T-helper 2 cell treated with Interferon-gamma antibody and Interleukin-4, amounts not matched to agents 5 μg/mL and 100 μg/mL, for 36 hours (primary cell): ENCODE measurements at regions not wholly inside any gene's neighbourhood (a gene's known extent, or its start where the extent isn't known, plus 50 kb on each side); places are given as distances from the start of the nearest gene placed in this dataset.

ENCODE experiments used
- DNase-seq: peaks from one replicate; pipeline ENCODE4 v3.0.0; 2021; ENCODE audit warnings: low spot score
- H3K27ac Mint-ChIP-seq: one replicate; pipeline ENCODE4 v1.8.0; 2021; ENCODE audit warnings: mild to moderate bottlenecking, mixed read lengths
- H3K27me3 Mint-ChIP-seq: one replicate; pipeline ENCODE4 v1.8.0; 2021; ENCODE audit warnings: low read depth, mixed read lengths
- H3K36me3 Mint-ChIP-seq: one replicate; pipeline ENCODE4 v1.8.0; 2021; ENCODE audit warnings: low read depth, mixed read lengths
- H3K4me1 Mint-ChIP-seq: one replicate; pipeline ENCODE4 v1.8.0; 2021; ENCODE audit warnings: low read depth, mixed read lengths
- H3K4me3 Mint-ChIP-seq: one replicate; pipeline ENCODE4 v1.8.0; 2022; ENCODE audit warnings: mild to moderate bottlenecking, moderate library complexity, mixed read lengths
- H3K9me3 Mint-ChIP-seq: one replicate; pipeline ENCODE4 v1.8.0; 2021; ENCODE audit warnings: mixed read lengths

- no peaks in the 10 kb centered on the region for H3K9me3 Mint-ChIP-seq
Observed at GRCh38 chr5:130571076-130571475, 594.0 kb downstream of the HINT1 start.

GRCh38 chr5:130568791-130569190 is 596.3 kb downstream of the HINT1 start:
- no peaks in the 10 kb centered on the region for H3K27me3 Mint-ChIP-seq
- H3K4me1 Mint-ChIP-seq: no peaks in the 10 kb centered on the region
- H3K9me3 Mint-ChIP-seq: no peaks in the 10 kb centered on the region
- H3K27ac Mint-ChIP-seq: no peak overlapping the region
- DNase-seq: no peak
- H3K36me3 Mint-ChIP-seq: no peaks in the 10 kb centered on the region
- no peak overlapping the region for H3K4me3 Mint-ChIP-seq

More at GRCh38 chr5:130571076-130571475, 594.0 kb downstream of the HINT1 start:
- no peaks in the 10 kb centered on the region for H3K4me1 Mint-ChIP-seq
- no peaks in the 10 kb centered on the region for H3K27me3 Mint-ChIP-seq
- DNase-seq: no peak
- no peak overlapping the region for H3K4me3 Mint-ChIP-seq
- H3K27ac Mint-ChIP-seq: no peak overlapping the region
- H3K36me3 Mint-ChIP-seq: no peaks in the 10 kb centered on the region

- no peak overlapping the region for H3K4me3 Mint-ChIP-seq
- no peak for DNase-seq
- H3K4me1 Mint-ChIP-seq: no peaks in the 10 kb centered on the region
- H3K27ac Mint-ChIP-seq: no peak overlapping the region
- no peaks in the 10 kb centered on the region for H3K27me3 Mint-ChIP-seq
- no peaks in the 10 kb centered on the region for H3K36me3 Mint-ChIP-seq
- no peaks in the 10 kb centered on the region for H3K9me3 Mint-ChIP-seq
Observed at GRCh38 chr5:130555429-130555828, 609.6 kb downstream of the HINT1 start.

- DNase-seq: no peak
- no peak overlapping the region for H3K27ac Mint-ChIP-seq
- no peaks in the 10 kb centered on the region for H3K9me3 Mint-ChIP-seq
- no peaks in the 10 kb centered on the region for H3K36me3 Mint-ChIP-seq
- H3K4me1 Mint-ChIP-seq: no peaks in the 10 kb centered on the region
- H3K27me3 Mint-ChIP-seq: no peaks in the 10 kb centered on the region
- H3K4me3 Mint-ChIP-seq: no peak overlapping the region
Observed at GRCh38 chr5:130550562-130550928, 614.5 kb downstream of the HINT1 start.

- H3K4me1 Mint-ChIP-seq: no peaks in the 10 kb centered on the region
- H3K9me3 Mint-ChIP-seq: peaks cover 4% of the 10 kb centered on the region
- H3K4me3 Mint-ChIP-seq: no peak overlapping the region
- H3K27ac Mint-ChIP-seq: no peak overlapping the region
- no peak for DNase-seq
- no peaks in the 10 kb centered on the region for H3K27me3 Mint-ChIP-seq
- H3K36me3 Mint-ChIP-seq: no peaks in the 10 kb centered on the region
Observed at GRCh38 chr5:130549884-130550561, 615.0 kb downstream of the HINT1 start.

GRCh38 chr5:130546211-130546610 is 618.8 kb downstream of the HINT1 start:
- no peak for DNase-seq
- H3K4me3 Mint-ChIP-seq: no peak overlapping the region
- H3K9me3 Mint-ChIP-seq: peaks cover 5% of the 10 kb centered on the region
- H3K4me1 Mint-ChIP-seq: no peaks in the 10 kb centered on the region
- no peaks in the 10 kb centered on the region for H3K27me3 Mint-ChIP-seq
- no peak overlapping the region for H3K27ac Mint-ChIP-seq
- no peaks in the 10 kb centered on the region for H3K36me3 Mint-ChIP-seq

- peaks cover 5% of the 10 kb centered on the region for H3K9me3 Mint-ChIP-seq
- no peak overlapping the region for H3K4me3 Mint-ChIP-seq
Observed at GRCh38 chr5:130545291-130545690, 619.8 kb downstream of the HINT1 start.

GRCh38 chr5:130541617-130542221 is 623.3 kb downstream of the HINT1 start:
- no peak for DNase-seq
- no peak overlapping the region for H3K27ac Mint-ChIP-seq
- no peaks in the 10 kb centered on the region for H3K36me3 Mint-ChIP-seq
- H3K9me3 Mint-ChIP-seq: peaks cover 5% of the 10 kb centered on the region
- no peak overlapping the region for H3K4me3 Mint-ChIP-seq
- no peaks in the 10 kb centered on the region for H3K27me3 Mint-ChIP-seq
- no peaks in the 10 kb centered on the region for H3K4me1 Mint-ChIP-seq

More at GRCh38 chr5:130545291-130545690, 619.8 kb downstream of the HINT1 start:
- Mint-ChIP-seq H3K27me3 (no peaks in the 10 kb centered on the region), H3K36me3 (no peaks in the 10 kb centered on the region), H3K4me1 (no peaks in the 10 kb centered on the region), H3K27ac (no peak overlapping the region)
- DNase-seq: no peak

GRCh38 chr5:130536691-130537090 is 628.4 kb downstream of the HINT1 start:
- H3K36me3 Mint-ChIP-seq: no peaks in the 10 kb centered on the region
- no peak for DNase-seq
- no peak overlapping the region for H3K27ac Mint-ChIP-seq
- H3K4me3 Mint-ChIP-seq: no peak overlapping the region
- no peaks in the 10 kb centered on the region for H3K27me3 Mint-ChIP-seq
- H3K4me1 Mint-ChIP-seq: no peaks in the 10 kb centered on the region
- H3K9me3 Mint-ChIP-seq: no peaks in the 10 kb centered on the region

GRCh38 chr5:130532786-130533185 is 628.5 kb downstream of the CHSY3 start:
- no peaks in the 10 kb centered on the region for H3K36me3 Mint-ChIP-seq
- no peak overlapping the region for H3K4me3 Mint-ChIP-seq
- H3K27ac Mint-ChIP-seq: no peak overlapping the region
- no peak for DNase-seq
- H3K27me3 Mint-ChIP-seq: no peaks in the 10 kb centered on the region
- no peaks in the 10 kb centered on the region for H3K9me3 Mint-ChIP-seq
- no peaks in the 10 kb centered on the region for H3K4me1 Mint-ChIP-seq

GRCh38 chr5:130529511-130530485 is 625.5 kb downstream of the CHSY3 start:
- H3K4me3 Mint-ChIP-seq: no peak overlapping the region
- no peaks in the 10 kb centered on the region for H3K9me3 Mint-ChIP-seq
- no peak overlapping the region for H3K27ac Mint-ChIP-seq
- no peaks in the 10 kb centered on the region for H3K4me1 Mint-ChIP-seq
- H3K27me3 Mint-ChIP-seq: no peaks in the 10 kb centered on the region
- no peaks in the 10 kb centered on the region for H3K36me3 Mint-ChIP-seq
- DNase-seq: no peak

GRCh38 chr5:130529111-130529510 is 624.8 kb downstream of the CHSY3 start:
- Mint-ChIP-seq H3K9me3 (no peaks in the 10 kb centered on the region), H3K27ac (no peak overlapping the region), H3K4me1 (no peaks in the 10 kb centered on the region), H3K36me3 (no peaks in the 10 kb centered on the region), H3K4me3 (no peak overlapping the region), H3K27me3 (no peaks in the 10 kb centered on the region)
- no peak for DNase-seq

- H3K4me1 Mint-ChIP-seq: no peaks in the 10 kb centered on the region
- H3K36me3 Mint-ChIP-seq: no peaks in the 10 kb centered on the region
- H3K27me3 Mint-ChIP-seq: no peaks in the 10 kb centered on the region
- H3K9me3 Mint-ChIP-seq: no peaks in the 10 kb centered on the region
- H3K27ac Mint-ChIP-seq: no peak overlapping the region
- no peak overlapping the region for H3K4me3 Mint-ChIP-seq
- DNase-seq: no peak
Observed at GRCh38 chr5:130528474-130528873, 624.2 kb downstream of the CHSY3 start.

GRCh38 chr5:130526708-130527107 is 622.4 kb downstream of the CHSY3 start:
- no peaks in the 10 kb centered on the region for H3K4me1 Mint-ChIP-seq
- no peaks in the 10 kb centered on the region for H3K27me3 Mint-ChIP-seq
- no peak overlapping the region for H3K27ac Mint-ChIP-seq
- DNase-seq: no peak
- H3K4me3 Mint-ChIP-seq: no peak overlapping the region
- H3K9me3 Mint-ChIP-seq: no peaks in the 10 kb centered on the region
- no peaks in the 10 kb centered on the region for H3K36me3 Mint-ChIP-seq
